GM18517 (cell line): ENCODE measurements at regions not wholly inside any gene's neighbourhood (a gene's known extent, or its start where the extent isn't known, plus 50 kb on each side); places are given as distances from the start of the nearest gene placed in this dataset.
"Not testable (repeated sequence)": the region's sequence is repeated elsewhere in the genome, so short reads cannot be mapped to it uniquely, and the experiment has no call there.

Experiments used
- ATAC-seq: cut with Tn5 transposase; IDR thresholded peaks from one replicate; pipeline ENCODE4 v1.9.1; 2021; ENCODE audit warnings: mild to moderate bottlenecking, moderate library complexity; ENCODE audit not compliant: unreplicated experiment

DNA sequence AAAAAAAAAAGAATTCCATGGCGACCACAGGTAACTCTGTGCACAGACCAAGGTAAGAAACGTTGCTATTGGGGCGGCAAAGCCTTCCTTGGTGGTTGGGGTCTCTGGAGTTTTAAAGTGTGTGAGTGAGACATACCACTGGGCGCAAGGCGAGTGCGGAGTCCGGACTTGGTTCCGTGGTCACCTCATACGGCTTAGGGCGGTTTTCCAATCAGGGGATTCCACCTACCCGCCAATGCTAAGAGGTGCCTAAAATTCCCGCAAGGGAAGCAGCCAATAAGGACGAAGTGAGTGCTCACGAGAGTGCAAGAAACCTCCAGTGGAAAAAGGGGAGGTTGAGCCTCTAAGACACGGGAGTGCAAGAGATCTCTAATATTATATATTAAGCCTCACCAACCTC is 68.6 kb upstream of the PRSS16 start:
- ATAC-seq, result no peak

DNA sequence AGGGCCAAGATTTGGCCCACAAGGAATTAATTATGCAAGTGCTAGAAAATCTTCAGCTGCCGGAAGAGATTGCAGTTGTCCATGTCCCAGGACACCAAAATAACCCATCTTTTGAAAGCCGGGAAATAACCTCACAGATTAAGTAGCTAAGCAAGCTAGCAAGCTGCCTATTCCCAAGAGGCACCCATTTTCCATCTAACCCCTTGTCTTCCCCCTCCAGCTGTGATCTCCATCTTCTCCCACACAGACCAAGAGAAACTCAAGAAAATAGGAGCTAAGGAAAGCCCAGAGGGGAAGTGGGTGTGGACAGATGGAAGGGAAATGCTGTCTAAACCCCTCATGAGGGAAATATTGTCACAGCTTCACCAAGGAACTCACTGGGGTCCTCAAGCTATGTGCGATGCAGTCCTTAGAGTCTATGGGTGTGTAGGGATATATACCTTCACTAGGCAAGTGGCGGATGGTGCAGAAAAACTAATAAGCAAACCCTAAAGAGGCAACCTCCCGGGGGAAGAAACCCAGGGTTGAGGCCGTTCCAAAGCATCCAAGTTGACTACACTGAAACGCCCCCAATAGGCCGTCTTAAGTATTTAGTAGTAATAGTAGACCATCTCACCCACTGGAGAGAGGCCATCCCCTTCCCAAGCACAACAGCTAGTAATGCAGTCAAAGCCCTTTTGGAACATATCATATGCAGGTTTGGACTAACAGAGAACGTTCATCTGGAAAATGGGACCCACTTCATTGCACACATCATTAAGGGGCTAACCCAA is 64.3 kb upstream of the PRSS16 start:
- ATAC-seq, result no peak

DNA sequence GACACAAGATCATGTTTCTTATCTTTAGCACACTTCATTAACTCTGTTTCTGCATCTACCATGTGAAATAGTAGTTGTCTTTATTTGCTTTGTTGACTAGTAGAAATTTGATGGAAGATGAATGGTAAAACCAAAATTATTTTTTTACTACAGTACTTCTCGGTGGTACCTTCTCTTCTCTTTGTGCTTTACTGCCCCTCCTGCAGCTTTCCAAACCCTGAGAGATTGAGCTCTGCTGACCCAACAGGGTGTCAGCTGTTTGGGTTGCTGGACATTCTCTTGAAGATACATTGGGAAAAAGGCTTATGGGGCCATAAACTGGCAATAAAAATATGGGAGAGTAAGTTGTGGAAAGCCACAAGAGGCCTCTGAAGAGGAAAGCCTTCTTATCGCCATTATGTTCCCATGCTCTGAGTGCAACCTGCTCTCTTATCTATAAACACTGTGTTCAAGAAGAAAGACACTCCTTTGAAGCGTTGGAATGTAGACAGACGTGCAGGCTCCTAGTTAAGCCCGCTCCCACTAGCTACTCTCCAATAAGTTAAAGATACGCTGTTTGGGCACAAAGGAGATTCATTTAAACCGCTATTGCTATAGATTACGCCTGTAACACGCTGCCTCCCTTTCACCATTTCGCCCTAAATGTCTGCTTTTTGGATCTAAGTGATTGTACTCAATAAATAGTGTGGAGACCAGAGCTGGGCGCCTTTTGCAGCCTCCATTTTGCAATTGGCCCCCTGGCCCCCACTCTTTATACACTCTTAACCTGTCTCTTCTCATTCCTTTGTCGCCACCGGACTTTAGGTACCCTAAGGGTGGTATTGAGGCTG is 60.1 kb upstream of the PRSS16 start:
- no peak for ATAC-seq

DNA sequence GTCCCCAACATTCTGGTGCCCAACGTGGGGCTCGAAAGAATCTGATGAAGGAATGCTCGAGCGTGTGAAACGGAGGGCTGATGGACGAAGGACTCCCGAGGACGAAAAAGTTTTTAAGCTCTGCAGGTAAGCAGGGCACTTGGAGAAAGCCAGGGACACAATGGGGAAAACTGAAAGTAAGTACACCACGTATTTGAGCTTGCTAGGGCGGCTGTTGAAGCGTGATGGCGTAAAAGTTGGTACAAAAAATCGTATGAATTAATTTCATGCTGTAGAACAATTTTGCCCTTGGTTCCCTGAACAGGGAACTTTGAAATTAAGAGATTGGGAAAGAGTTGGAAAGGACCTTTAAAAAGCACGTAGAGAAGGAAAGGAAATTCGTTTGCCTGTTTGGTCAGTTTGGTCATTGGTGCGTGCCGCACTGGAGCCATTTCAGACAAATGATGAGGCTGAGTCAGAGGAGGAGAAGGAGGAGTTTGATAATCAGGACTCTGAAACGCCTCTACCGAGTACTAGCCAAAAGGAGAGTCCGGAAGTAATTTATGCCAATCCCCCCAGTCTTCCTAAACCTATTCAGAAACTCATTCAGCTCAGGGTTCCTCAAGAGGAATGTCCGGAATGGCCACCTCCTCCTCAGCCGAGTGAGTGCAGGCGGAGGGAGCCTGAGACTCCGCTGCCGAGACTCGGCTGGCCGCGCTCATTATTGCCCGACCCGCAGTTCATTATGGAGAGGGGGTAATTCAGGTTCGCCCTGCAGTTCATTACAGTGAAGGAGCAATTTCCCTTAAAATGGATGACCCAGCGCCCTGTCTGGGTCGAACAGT is 59.2 kb upstream of the PRSS16 start:
- ATAC-seq, result peak; percentile 68

DNA sequence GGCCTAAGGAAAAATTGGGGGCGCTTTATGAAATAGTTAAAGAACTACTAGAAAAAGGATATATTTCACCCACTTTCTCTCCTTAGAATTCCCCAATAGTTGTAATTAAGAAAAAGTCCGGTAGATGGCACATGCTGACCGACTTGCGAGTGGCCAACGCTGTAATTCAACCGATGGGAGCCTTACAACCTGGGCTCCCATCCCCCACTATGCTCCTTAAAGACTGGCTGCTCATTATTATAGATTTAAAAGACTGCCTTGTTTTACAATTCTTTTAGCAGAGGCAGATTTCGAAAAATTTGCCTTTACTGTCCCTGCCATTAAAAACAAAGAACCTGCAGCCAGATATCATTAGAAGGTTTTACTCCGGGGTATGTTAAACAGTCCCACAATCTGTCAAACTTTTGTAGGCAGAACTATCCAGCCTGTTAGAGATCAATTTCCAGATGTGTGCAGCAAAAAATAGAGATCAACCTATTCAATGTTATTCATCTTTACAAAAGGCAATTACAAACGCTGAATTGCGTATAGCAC is 58.5 kb upstream of the PRSS16 start:
- peak; percentile 69 for ATAC-seq

DNA sequence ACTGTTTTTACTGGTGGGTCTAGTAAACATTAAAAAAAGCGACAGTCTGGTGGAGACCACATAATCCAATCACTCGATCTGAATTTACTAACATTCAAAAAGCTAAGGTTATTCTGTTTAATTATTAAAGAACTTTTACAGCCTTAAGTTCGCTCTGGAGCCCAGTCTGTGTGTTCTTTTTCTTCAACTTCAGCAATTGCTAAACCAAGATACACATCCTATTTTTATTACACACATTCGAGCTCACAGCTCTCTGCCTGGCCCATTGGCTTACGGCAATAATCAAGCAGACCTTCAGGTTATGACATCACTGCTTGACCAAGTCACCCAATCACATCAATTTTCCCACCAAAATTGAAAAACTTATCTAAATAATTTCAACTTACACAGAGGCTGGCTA is 57.4 kb upstream of the PRSS16 start:
- ATAC-seq, result no peak

DNA sequence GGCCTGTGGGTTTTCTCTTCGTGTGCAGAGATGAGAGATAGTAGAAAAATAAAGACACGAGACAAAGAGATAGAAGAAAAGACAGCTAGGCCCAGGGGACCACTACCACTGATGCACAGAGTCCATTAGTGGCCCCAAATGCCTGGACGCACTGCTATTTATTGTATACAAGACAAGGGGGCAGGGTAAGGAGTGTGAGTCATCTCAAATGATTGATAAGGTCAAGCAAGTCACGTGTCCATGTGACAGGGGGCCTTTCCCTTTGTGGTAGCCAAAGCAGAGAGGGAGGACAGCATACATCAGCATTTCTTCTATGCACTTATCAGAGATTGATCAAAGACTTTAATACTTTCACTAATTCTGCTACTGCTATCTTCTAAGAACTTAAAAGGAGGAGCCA is 53.0 kb upstream of the PRSS16 start:
- ATAC-seq, result not testable (repeated sequence)

DNA sequence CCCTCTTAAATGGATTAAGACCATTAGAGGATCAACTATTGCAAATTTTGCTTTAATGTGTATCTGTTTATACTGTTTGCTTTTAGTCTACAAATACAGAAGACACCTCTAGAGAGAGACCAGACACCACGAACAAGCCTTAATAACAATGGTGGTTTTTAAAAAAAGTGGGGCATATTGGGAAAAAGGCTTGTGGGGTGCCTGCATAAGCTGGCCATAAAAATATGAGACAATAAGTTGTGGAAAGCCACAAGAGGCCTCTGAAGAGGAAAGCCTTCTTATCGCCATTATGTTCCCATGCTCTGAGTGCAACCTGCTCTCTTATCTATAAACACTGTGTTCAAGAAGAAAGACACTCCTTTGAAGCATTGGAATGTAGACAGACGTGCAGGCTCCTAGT is 52.0 kb upstream of the PRSS16 start:
- not testable (repeated sequence) for ATAC-seq
